ENCODE measurements at regions not wholly inside any gene's neighbourhood (a gene's known extent, or its start where the extent isn't known, plus 50 kb on each side); places are given as distances from the start of the nearest gene placed in this dataset.

- no peak for TF ChIP-seq GATA1 (IDR thresholded peaks at IDR 0.05; ENCODE audit: low read depth, low read length)
- TF ChIP-seq POLR2A (IDR thresholded peaks at IDR 0.05; ENCODE audit: low read length) = no peak
- DNase-seq = no peak
Observed at GRCh38 chr2:57554348-57554747, 492.3 kb upstream of the VRK2 start.

- TF ChIP-seq GATA1 (IDR thresholded peaks at IDR 0.05; ENCODE audit: low read depth, low read length) (no peak), POLR2A (IDR thresholded peaks at IDR 0.05; ENCODE audit: low read length) (no peak)
- no peak for DNase-seq
Observed at GRCh38 chr2:57558312-57558711, 488.3 kb upstream of the VRK2 start.

- DNase-seq = no peak
- no peak for TF ChIP-seq POLR2A (IDR thresholded peaks at IDR 0.05; ENCODE audit: low read length)
Observed at GRCh38 chr2:57562495-57562894, 484.1 kb upstream of the VRK2 start.

GRCh38 chr2:57563015-57563414 lies 483.6 kb upstream of the VRK2 start:
- DNase-seq = no peak
- no peak for TF ChIP-seq GATA1 (IDR thresholded peaks at IDR 0.05; ENCODE audit: low read depth, low read length)
- TF ChIP-seq POLR2A (IDR thresholded peaks at IDR 0.05; ENCODE audit: low read length) = no peak

- TF ChIP-seq GATA1 (IDR thresholded peaks at IDR 0.05; ENCODE audit: low read depth, low read length) (no peak), POLR2A (IDR thresholded peaks at IDR 0.05; ENCODE audit: low read length) (no peak)
- no peak for DNase-seq
Observed at GRCh38 chr2:57567245-57567644, 479.4 kb upstream of the VRK2 start.

- no peak for DNase-seq
- TF ChIP-seq GATA1 (IDR thresholded peaks at IDR 0.05; ENCODE audit: low read depth, low read length) (no peak), POLR2A (IDR thresholded peaks at IDR 0.05; ENCODE audit: low read length) (no peak)
Observed at GRCh38 chr2:57569396-57569795, 477.2 kb upstream of the VRK2 start.

- DNase-seq = no peak
- TF ChIP-seq POLR2A (IDR thresholded peaks at IDR 0.05; ENCODE audit: low read length) (no peak), GATA1 (IDR thresholded peaks at IDR 0.05; ENCODE audit: low read depth, low read length) (no peak)
Observed at GRCh38 chr2:57570961-57571360, 475.6 kb upstream of the VRK2 start.

- DNase-seq = no peak
- TF ChIP-seq POLR2A (IDR thresholded peaks at IDR 0.05; ENCODE audit: low read length) (no peak), GATA1 (IDR thresholded peaks at IDR 0.05; ENCODE audit: low read depth, low read length) (no peak)
Observed at GRCh38 chr2:57575700-57576268, 470.8 kb upstream of the VRK2 start.

GRCh38 chr2:57576983-57577382 lies 469.6 kb upstream of the VRK2 start:
- no peak for DNase-seq
- TF ChIP-seq POLR2A (IDR thresholded peaks at IDR 0.05; ENCODE audit: low read length) = no peak
- no peak for TF ChIP-seq GATA1 (IDR thresholded peaks at IDR 0.05; ENCODE audit: low read depth, low read length)

- DNase-seq = no peak
Observed at GRCh38 chr2:57597940-57598339, 448.7 kb upstream of the VRK2 start.

GRCh38 chr2:57598551-57598950 lies 448.1 kb upstream of the VRK2 start:
- no peak for DNase-seq
- TF ChIP-seq POLR2A (IDR thresholded peaks at IDR 0.05; ENCODE audit: low read length) (no peak), GATA1 (IDR thresholded peaks at IDR 0.05; ENCODE audit: low read depth, low read length) (no peak)

More at GRCh38 chr2:57597940-57598339, 448.7 kb upstream of the VRK2 start:
- TF ChIP-seq POLR2A (IDR thresholded peaks at IDR 0.05; ENCODE audit: low read length) (no peak), GATA1 (IDR thresholded peaks at IDR 0.05; ENCODE audit: low read depth, low read length) (no peak)

- no peak for DNase-seq
- no peak for TF ChIP-seq GATA1 (IDR thresholded peaks at IDR 0.05; ENCODE audit: low read depth, low read length)
- no peak for TF ChIP-seq POLR2A (IDR thresholded peaks at IDR 0.05; ENCODE audit: low read length)
Observed at GRCh38 chr2:57602733-57603132, 443.9 kb upstream of the VRK2 start.

GRCh38 chr2:57614988-57615387 lies 431.6 kb upstream of the VRK2 start:
- TF ChIP-seq GATA1 (IDR thresholded peaks at IDR 0.05; ENCODE audit: low read depth, low read length) (no peak), POLR2A (IDR thresholded peaks at IDR 0.05; ENCODE audit: low read length) (no peak)
- DNase-seq = no peak

- no peak for DNase-seq
- TF ChIP-seq POLR2A (IDR thresholded peaks at IDR 0.05; ENCODE audit: low read length) = no peak
- TF ChIP-seq GATA1 (IDR thresholded peaks at IDR 0.05; ENCODE audit: low read depth, low read length) = no peak
Observed at GRCh38 chr2:57615855-57616556, 430.6 kb upstream of the VRK2 start.

- no peak for DNase-seq
Observed at GRCh38 chr2:57617318-57617717, 429.3 kb upstream of the VRK2 start.

More at GRCh38 chr2:57617318-57617717, 429.3 kb upstream of the VRK2 start:
- TF ChIP-seq GATA1 (IDR thresholded peaks at IDR 0.05; ENCODE audit: low read depth, low read length) (no peak), POLR2A (IDR thresholded peaks at IDR 0.05; ENCODE audit: low read length) (no peak)

All from erythroblast (primary cell).